Muscle of back (tissue), 3 donors: ENCODE measurements at regions not wholly inside any gene's neighbourhood (a gene's known extent, or its start where the extent isn't known, plus 50 kb on each side); places are given as distances from the start of the nearest gene placed in this dataset.

Experiments
- DNase-seq, 3 donors: peaks; one replicate each; pipeline versions ENCODE4 v3.0.0 to v3.0.0-alpha.2; 2013

- DNase-seq: peak in 1 of 3 donors; percentile 55
These were observed 215.6 kb downstream of the TMEM114 start for GRCh38 chr16:8374586-8375231.

DNA sequence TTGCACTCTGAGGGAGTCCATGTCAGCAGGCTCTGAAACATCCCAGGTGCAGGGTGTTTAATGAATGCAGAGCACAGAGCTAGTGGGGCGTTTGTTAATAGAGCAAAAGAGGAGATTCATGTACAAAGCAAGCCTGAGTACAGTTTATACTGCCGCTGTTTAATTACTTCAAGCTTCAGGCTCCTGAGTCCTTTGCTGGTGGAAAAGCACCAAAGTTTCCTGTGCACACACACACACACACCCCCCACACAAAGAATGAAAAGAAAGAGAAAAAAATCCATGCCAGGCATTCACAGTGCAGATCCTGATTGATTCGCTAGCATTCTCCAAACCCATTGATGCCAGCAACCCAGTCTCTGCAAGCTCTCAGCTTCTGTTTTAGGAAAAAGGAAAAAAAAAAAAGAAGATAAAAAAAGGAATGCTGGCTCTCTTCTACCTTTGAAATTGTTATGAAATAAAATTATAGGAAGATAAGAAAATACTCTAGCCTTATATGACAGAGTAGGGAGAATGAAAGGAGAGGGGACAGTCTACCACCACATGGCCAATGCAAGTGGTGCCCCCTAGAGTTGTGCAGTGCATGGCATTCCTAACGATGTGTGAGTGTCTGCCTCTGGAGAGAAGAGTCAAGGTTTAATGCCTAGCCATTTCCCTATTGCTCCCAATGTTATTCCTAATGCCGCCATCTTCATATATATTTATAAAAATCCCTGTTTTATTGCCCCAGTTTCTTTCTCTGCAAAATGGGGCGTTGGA, 216.5 kb downstream of the TMEM114 start:
- DNase-seq: no peak

DNA sequence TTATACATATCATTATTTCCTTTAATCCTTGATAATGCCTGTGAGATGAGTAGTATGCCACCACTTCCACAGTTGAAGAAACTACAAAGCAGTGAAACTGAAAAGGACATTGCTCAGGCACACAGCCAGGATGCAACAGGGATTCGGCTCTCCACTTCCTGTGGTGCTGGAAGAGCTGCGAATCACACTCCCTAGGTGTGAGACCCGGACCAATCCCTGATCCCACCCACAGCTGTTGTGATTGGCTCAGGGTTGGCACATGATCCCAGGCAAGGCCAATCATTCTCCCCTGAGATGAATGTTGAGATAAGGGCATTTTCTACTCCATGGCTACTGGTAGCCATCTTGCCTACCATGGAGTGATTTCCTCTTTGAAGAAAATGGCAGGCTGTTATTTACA, 218.2 kb downstream of the TMEM114 start:
- DNase-seq: no peak

- no peak for DNase-seq
These were observed 219.7 kb downstream of the TMEM114 start for GRCh38 chr16:8370374-8371270.

DNA sequence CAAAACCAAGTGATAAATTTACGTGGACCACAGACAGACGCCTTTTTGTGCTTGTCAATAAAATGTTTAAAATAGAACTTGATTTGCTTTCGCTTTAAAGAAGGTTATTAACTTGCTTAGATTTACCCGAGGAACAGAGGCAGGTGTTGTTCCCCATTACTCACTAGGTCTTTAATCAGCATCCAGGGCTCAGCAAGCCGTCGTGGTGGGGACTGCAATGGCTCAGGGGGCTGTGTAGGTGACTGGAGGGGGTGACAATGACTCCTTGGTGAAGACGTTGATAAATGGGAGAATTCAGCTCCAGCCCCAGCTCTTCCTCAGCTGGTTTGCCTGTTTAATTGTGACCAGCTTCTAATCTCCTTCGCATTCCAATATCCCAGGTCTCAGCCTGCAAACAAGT, 231.4 kb downstream of the TMEM114 start:
- no peak for DNase-seq

DNA sequence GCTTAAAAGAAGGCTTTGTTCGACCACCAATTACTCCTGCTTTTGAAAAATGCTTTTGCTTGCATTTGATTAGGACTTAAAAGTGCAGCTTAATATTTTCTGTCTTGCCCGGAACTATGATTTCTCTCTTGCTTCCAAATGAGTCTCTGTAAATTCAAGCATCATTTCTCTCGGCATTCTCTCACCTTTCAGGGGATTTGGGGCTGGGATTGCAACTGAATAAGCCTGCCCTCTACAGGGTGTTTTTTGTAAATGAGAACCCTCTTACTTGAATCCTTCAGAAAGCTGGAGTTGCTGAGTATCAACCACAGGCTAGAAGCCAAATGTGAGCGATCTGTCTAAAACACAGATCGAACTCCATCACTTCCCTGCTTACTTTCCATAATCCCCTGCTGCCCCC, 234.6 kb downstream of the TMEM114 start:
- DNase-seq: peak in 1 of 3 donors; percentile 40

DNA sequence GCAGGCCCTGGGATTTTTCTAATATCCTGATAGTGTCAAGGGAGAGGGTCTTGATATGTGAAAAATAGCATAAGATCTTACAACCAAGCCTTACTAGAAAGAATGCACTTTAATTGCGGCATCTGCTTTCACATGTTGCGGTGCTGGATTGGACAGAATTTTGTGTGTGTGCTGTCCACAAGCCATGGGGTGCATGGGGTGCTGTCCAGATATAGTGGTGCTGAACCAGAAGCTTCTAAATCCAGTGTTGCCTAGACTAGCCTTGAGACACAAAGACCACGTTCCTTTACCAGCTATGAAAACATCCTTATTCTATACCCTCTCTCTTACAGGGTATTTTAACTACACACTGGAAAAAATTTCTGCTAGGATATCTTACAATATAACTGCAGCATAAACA, 244.0 kb downstream of the TMEM114 start:
- DNase-seq: peak; percentile 4 to 58 (median 16)

GRCh38 chr16:8342276-8342675, 248.0 kb downstream of the TMEM114 start:
- no peak for DNase-seq

DNA sequence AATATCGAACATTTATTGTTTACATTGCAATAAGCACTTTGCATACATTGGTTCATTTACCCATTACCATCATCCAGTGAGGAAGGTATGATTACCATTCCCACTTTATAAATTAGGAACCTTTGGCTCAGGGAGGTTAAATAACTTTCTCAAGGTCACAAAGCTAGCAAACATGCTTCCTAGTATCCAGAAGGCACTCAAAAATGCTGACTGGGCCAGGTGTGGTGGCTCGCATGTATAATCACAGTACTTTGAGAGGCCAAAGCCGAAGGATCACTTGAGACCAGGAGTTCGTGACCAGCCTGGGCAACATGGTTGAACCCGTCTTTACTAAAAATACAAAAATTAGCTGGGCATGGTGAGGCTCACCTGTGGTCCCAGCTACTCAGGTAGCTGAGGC, 259.6 kb downstream of the TMEM114 start:
- DNase-seq: no peak

- no peak for DNase-seq
These were observed 264.1 kb downstream of the TMEM114 start for GRCh38 chr16:8326232-8326631.

DNA sequence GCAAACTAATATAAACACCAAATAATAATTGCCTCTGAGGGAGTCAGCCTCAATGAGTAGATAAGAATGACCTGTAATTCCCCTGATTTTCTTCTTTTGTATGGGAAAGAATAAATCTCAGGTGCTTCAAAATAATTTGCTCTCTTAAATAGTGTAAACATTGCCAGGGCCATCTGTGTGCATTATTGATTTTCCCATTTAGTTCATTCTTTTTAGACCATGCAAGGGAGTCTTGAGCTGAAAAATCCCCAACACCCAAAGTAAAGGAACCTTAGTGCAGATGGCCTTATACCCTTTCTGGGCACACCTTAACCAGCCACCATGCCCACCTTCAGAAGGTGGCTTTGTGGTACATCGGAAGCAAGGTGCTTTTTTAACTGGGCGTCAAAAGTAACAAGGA, 267.2 kb downstream of the TMEM114 start:
- no peak for DNase-seq

- no peak for DNase-seq
These were observed 270.2 kb downstream of the TMEM114 start for GRCh38 chr16:8320131-8320530.

DNA sequence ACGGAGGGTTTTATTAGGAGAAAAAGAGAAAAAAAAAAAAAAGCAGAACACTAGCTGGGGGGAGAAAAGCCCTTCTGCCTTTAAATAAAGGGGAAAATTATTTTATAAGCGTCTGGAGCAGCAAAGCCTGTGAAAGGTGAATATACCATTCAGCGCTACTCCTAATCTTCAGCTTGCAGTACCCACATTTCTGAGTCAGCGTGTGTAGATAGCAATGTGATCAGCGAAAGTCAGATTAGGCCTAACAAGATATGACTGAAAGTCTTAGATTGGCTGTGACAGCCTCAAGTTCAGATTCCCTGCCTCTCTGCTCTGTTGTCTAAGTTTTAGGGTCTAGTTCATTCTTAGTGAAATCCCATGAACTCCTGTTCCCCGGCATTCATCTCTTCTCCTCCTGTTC, 279.5 kb downstream of the TMEM114 start:
- no peak for DNase-seq

DNA sequence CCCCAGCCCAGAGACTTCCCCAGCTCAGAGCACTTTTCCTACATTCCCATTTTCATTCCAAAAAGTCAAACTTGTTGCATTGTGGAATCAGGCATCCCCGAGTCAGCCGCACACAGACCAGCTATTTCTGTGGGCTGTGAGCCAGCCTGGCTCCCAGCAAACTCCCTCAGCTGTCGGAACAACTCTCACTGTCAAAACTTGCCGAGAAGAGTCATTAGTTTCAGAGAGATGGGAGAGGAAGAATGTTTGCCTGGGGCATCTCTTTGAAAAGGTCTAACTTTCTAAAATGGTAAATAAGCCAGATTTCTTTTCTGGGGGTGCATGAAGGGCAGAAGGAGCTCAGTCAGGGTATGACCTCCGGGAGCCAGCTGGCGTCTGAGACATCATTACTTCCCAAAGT, 280.0 kb downstream of the TMEM114 start:
- peak; percentile 39 to 69 (median 58) for DNase-seq

DNA sequence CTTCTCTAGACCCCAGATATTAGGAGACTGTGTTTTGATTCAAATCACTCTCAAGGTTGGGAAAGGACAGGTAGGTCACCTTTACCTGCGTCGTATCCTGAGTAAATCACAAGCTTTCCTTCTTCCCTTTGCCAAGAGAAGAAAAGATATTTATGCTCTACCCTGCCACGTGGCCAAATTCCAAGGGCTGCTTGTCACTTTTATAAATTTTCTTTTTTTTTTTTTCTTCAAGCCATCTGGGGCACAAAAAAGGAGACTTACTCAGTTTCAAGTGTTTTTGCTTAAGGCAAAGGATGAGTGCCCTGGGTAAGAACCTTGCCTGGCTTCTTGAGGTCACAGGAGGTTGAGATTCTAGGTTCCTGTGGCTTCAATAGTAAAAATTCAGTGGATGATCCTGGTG, 285.1 kb downstream of the TMEM114 start:
- DNase-seq: no peak

- DNase-seq: no peak
These were observed 290.7 kb downstream of the TMEM114 start for GRCh38 chr16:8299635-8300034.

- no peak for DNase-seq
These were observed 294.6 kb downstream of the TMEM114 start for GRCh38 chr16:8295513-8296237.

- DNase-seq: no peak
These were observed 296.9 kb downstream of the TMEM114 start for GRCh38 chr16:8293413-8293812.

DNA sequence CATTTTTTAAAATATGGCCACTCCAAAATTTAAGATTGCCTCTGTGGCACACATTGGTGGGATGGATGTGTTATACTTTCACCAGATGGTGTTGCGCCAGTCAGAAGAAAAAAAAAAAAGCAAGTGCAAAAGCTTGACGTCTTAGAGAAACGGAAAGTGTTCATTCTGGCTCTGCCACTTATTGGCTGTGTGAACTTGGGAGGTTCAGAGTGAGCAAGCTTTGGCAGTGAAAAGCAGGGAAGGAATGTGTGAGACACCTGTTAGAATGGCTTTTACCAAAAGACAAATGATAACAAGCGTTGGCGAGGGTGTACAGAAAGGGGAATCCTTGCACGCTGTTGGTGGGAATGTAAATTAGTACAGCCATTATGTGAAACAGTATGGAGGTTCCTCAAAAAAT, 298.0 kb downstream of the TMEM114 start:
- no peak for DNase-seq

GRCh38 chr16:8286348-8286747, 304.0 kb downstream of the TMEM114 start:
- DNase-seq: no peak

DNA sequence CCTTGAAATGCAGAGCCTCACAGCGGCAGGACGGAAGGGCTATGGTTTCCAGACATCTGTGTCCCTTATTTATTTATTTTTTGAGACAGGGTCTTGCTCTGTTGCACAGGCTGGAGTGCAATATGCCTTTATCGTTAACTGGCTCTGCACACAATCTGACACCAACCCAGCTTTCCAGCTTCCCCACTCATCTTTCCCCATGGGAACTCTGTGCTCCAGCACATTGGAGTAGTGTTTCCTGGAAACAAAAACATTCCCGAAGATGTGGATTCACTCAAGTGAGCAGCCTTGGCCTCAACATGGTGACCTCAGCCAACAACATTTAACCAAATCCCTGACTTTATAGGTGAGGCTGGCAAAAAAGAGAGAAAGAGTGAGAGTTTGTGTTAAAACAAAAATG, 307.1 kb downstream of the TMEM114 start:
- DNase-seq: peak; percentile 24 to 84 (median 63)

DNA sequence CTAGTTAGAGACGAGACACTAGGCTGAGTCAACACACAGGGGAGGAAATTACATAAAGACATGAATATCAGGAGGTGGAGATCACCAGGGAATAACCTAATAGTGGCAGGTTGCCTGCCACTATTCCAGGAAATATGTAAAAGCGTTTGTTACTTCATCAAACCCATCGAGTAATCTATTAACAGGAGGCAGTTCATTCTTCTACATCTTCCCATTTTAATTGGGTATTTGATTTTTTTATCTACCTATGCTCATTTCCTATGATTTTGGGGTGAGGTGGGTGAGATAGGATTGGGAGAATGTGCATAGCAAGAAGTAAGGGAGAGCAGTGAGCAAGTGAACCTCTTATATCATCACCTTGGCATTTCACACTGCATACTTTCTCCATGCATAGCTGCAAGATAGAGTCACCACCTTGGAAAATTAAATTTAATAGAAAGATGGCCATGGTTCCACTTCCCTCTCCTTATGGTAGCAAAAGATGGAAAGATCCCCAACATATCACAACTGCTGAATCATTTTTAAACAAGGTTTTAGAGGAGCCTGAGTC, 312.2 kb downstream of the TMEM114 start:
- no peak for DNase-seq
